Endothelial cell (in vitro differentiated cells): ENCODE measurements at regions not wholly inside any gene's neighbourhood (a gene's known extent, or its start where the extent isn't known, plus 50 kb on each side); places are given as distances from the start of the nearest gene placed in this dataset.
"Not testable (repeated sequence)": the region's sequence is repeated elsewhere in the genome, so short reads cannot be mapped to it uniquely, and the experiment has no call there.

Experiments
- DNase-seq: peaks from one replicate; pipeline ENCODE4 v3.0.0; 2021; ENCODE audit warnings: low spot score
- H3K27ac Mint-ChIP-seq: one replicate; pipeline ENCODE4 v1.8.0; 2021; ENCODE audit warnings: mixed read lengths, inconsistent platforms; ENCODE audit not compliant: unreplicated experiment
- H3K27me3 Mint-ChIP-seq: one replicate; pipeline ENCODE4 v1.8.0; 2021; ENCODE audit warnings: mild to moderate bottlenecking, moderate library complexity, mixed read lengths, inconsistent platforms; ENCODE audit not compliant: unreplicated experiment
- H3K36me3 Mint-ChIP-seq: one replicate; pipeline ENCODE4 v1.8.0; 2021; ENCODE audit warnings: mild to moderate bottlenecking, low read depth, mixed read lengths, inconsistent platforms; ENCODE audit not compliant: unreplicated experiment
- H3K4me1 Mint-ChIP-seq: one replicate; pipeline ENCODE4 v1.8.0; 2021; ENCODE audit warnings: mild to moderate bottlenecking, mixed read lengths, inconsistent platforms; ENCODE audit not compliant: unreplicated experiment
- H3K4me3 Mint-ChIP-seq: one replicate; pipeline ENCODE4 v1.8.0; 2021; ENCODE audit warnings: mild to moderate bottlenecking, mixed read lengths, inconsistent platforms; ENCODE audit not compliant: unreplicated experiment
- H3K9me3 Mint-ChIP-seq: one replicate; pipeline ENCODE4 v1.8.0; 2021; ENCODE audit warnings: mixed read lengths, inconsistent platforms; ENCODE audit not compliant: unreplicated experiment

DNA sequence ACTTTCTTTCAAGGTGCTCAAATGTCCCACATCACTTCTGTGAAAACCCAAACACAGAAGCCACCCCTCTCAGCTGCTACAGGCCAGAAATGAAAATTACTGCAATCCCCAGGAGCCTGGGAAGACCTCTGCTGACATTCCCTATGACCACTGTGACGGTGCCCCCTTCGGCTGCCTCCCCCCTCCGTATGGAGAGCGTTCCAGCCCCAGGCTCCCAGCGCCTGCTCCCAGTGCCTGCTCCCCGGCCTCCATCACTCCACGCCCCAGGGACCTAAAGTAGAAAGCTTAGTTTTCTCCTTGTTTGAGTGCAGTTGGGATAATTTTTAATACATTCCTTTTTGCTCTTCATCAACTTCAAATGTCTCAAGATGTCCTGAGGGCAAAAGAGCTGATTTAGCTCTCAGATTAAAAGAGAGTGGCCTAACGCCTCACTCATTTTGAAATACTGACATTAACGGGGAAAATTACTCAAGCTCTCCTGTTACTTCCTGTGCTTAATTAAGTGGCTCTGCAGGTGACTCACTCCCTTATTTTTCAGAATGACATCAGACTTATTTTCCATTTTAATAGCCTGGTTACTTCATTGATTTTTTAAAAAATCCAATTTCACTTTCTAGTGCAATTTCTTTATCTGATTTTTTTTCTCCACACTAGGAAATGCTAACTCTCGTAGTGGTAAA lies 112.8 kb upstream of the PLGLB2 start:
- H3K4me1 Mint-ChIP-seq, H3K27ac Mint-ChIP-seq, H3K27me3 Mint-ChIP-seq, H3K36me3 Mint-ChIP-seq, H3K9me3 Mint-ChIP-seq, DNase-seq, H3K4me3 Mint-ChIP-seq: not testable (repeated sequence)

GRCh38 chr2:87636246-87636645 lies 111.6 kb upstream of the PLGLB2 start:
- H3K27ac Mint-ChIP-seq, H3K4me1 Mint-ChIP-seq, DNase-seq, H3K27me3 Mint-ChIP-seq, H3K4me3 Mint-ChIP-seq, H3K9me3 Mint-ChIP-seq, H3K36me3 Mint-ChIP-seq: not testable (repeated sequence)

- not testable (repeated sequence) for H3K27me3 Mint-ChIP-seq, DNase-seq, H3K4me1 Mint-ChIP-seq, H3K27ac Mint-ChIP-seq, H3K9me3 Mint-ChIP-seq, H3K36me3 Mint-ChIP-seq, H3K4me3 Mint-ChIP-seq
These were observed 111.2 kb upstream of the PLGLB2 start for GRCh38 chr2:87636735-87637134.

GRCh38 chr2:87637249-87637990 lies 110.5 kb upstream of the PLGLB2 start:
- DNase-seq, H3K36me3 Mint-ChIP-seq, H3K4me1 Mint-ChIP-seq: not testable (repeated sequence)

GRCh38 chr2:87638114-87638807 lies 109.6 kb upstream of the PLGLB2 start:
- H3K4me3 Mint-ChIP-seq, H3K27ac Mint-ChIP-seq, DNase-seq, H3K27me3 Mint-ChIP-seq, H3K36me3 Mint-ChIP-seq, H3K4me1 Mint-ChIP-seq, H3K9me3 Mint-ChIP-seq: not testable (repeated sequence)

More at GRCh38 chr2:87637249-87637990, 110.5 kb upstream of the PLGLB2 start:
- H3K27me3 Mint-ChIP-seq, H3K9me3 Mint-ChIP-seq, H3K27ac Mint-ChIP-seq, H3K4me3 Mint-ChIP-seq: not testable (repeated sequence)

DNA sequence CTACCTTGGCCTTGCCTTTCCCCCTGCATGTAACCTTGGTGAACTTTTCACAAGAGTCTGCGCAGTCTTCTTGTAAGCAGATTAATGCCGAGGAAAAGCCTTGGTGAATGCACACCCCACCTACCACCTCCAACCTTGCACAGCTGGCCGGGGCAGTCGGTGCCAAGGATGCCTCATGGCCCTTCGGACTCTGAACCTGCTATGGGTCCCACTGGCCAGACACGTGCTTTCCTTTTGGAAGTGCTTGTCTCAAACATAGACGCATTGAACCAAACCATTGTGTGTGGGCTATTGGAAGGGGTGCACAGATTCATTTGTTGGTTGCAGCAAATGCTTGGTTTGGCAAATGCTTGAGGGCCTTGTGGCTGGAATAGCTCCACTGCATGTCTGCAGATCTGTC lies 109.0 kb upstream of the PLGLB2 start:
- not testable (repeated sequence) for H3K4me3 Mint-ChIP-seq, H3K4me1 Mint-ChIP-seq, H3K27me3 Mint-ChIP-seq, H3K27ac Mint-ChIP-seq, H3K9me3 Mint-ChIP-seq, H3K36me3 Mint-ChIP-seq, DNase-seq

- H3K27ac Mint-ChIP-seq, DNase-seq, H3K27me3 Mint-ChIP-seq, H3K9me3 Mint-ChIP-seq, H3K4me3 Mint-ChIP-seq, H3K36me3 Mint-ChIP-seq, H3K4me1 Mint-ChIP-seq: not testable (repeated sequence)
These were observed 108.0 kb upstream of the PLGLB2 start for GRCh38 chr2:87639801-87640440.

- H3K27ac Mint-ChIP-seq, H3K4me1 Mint-ChIP-seq, H3K4me3 Mint-ChIP-seq, H3K36me3 Mint-ChIP-seq, DNase-seq, H3K27me3 Mint-ChIP-seq, H3K9me3 Mint-ChIP-seq: not testable (repeated sequence)
These were observed 106.8 kb upstream of the PLGLB2 start for GRCh38 chr2:87640961-87641563.

DNA sequence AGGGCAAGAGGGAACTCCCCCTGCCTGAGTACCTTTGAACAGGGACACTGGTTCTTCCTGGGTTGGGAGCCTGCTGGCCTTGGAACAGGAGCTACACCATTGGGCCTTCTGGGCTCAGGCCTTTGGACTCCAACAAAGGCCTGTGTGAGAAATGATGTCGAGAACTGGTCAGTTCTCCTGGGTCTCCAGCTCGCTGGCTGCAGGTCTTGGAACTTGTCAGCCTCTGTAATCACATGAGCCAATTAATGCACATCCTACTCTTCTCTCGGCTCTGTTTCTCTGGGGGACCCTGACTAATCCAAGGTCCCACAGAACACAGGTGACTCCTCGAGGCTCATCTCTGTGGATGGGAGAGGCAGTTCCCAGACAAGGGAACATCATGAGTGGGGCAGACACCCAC lies 104.7 kb upstream of the PLGLB2 start:
- H3K27me3 Mint-ChIP-seq, H3K36me3 Mint-ChIP-seq, H3K4me1 Mint-ChIP-seq, H3K4me3 Mint-ChIP-seq, H3K9me3 Mint-ChIP-seq, H3K27ac Mint-ChIP-seq, DNase-seq: not testable (repeated sequence)

GRCh38 chr2:87647737-87648498 lies 100.0 kb upstream of the PLGLB2 start:
- not testable (repeated sequence) for DNase-seq

GRCh38 chr2:87648815-87649214 lies 99.1 kb upstream of the PLGLB2 start:
- H3K36me3 Mint-ChIP-seq, DNase-seq, H3K4me3 Mint-ChIP-seq, H3K27me3 Mint-ChIP-seq, H3K4me1 Mint-ChIP-seq, H3K9me3 Mint-ChIP-seq, H3K27ac Mint-ChIP-seq: not testable (repeated sequence)

More at GRCh38 chr2:87647737-87648498, 100.0 kb upstream of the PLGLB2 start:
- not testable (repeated sequence) for H3K9me3 Mint-ChIP-seq, H3K27ac Mint-ChIP-seq, H3K36me3 Mint-ChIP-seq, H3K27me3 Mint-ChIP-seq, H3K4me3 Mint-ChIP-seq, H3K4me1 Mint-ChIP-seq
